ENCODE measurements at regions not wholly inside any gene's neighbourhood (a gene's known extent, or its start where the extent isn't known, plus 50 kb on each side); places are given as distances from the start of the nearest gene placed in this dataset.

DNA sequence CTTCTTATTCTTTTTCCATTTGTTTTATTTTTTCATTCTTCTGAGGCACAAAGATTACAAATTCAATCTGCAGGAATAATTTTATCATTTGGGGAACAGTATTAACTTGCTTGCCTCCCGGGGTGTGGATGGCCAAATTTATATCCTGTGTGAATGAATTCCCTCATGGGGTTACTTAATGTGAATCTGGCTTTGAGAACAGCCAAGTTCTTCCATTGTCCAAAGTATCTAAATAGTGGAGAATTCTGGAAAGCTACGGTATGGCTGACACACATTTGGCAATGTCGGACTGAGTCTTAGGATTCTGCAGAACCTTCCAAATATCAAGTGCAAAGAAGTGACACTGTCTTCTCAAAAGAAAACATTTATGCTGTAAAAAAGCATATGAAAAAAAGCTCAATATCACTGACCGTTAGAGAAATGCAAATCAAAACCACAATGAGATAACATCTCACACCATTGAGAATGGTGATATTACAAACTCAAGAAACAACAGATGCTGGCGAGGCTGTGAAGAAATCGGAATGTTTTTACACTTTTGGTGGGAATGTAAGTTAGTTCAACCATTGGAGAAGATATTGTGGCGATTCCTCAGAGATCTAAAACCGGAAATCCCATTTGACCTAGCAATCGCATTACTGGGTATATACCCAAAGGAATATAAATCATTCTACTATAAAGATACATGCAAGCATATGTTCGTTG is 620.2 kb downstream of the EFNB2 start:
- TF ChIP-seq, protein P1, sequence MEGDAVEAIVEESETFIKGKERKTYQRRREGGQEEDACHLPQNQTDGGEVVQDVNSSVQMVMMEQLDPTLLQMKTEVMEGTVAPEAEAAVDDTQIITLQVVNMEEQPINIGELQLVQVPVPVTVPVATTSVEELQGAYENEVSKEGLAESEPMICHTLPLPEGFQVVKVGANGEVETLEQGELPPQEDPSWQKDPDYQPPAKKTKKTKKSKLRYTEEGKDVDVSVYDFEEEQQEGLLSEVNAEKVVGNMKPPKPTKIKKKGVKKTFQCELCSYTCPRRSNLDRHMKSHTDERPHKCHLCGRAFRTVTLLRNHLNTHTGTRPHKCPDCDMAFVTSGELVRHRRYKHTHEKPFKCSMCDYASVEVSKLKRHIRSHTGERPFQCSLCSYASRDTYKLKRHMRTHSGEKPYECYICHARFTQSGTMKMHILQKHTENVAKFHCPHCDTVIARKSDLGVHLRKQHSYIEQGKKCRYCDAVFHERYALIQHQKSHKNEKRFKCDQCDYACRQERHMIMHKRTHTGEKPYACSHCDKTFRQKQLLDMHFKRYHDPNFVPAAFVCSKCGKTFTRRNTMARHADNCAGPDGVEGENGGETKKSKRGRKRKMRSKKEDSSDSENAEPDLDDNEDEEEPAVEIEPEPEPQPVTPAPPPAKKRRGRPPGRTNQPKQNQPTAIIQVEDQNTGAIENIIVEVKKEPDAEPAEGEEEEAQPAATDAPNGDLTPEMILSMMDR (IDR thresholded peaks at IDR 0.05) = no peak
- no peak for TF ChIP-seq POLR2A (IDR thresholded peaks at IDR 0.05)
- TF ChIP-seq EP300 (IDR thresholded peaks at IDR 0.05) = no peak
- no peak for TF ChIP-seq POLR2AphosphoS5 (IDR thresholded peaks at IDR 0.05)

All from gastroesophageal sphincter (tissue), 3 donors.